RWPE1 (cell line): ENCODE measurements at regions not wholly inside any gene's neighbourhood (a gene's known extent, or its start where the extent isn't known, plus 50 kb on each side); places are given as distances from the start of the nearest gene placed in this dataset.

Experiments
- CTCF ChIA-PET: fragments of 350-600 bp; sonication (Branson Sonifier 250); formaldehyde crosslinking; extraction: SDS; loops from one replicate; lab custom pipeline; 2021; lab: Yijun Ruan, JAX
- POLR2A ChIA-PET: fragments of 400-600 bp; formaldehyde crosslinking; extraction: SDS; loops from one replicate; lab custom pipeline; 2020; ENCODE audit warnings: antibody characterized with exemption; ENCODE audit not compliant: low non-redundant PET; lab: Yijun Ruan, JAX
- DNase-seq: peaks from one replicate; pipeline ENCODE4 v3.0.0; 2012; ENCODE audit warnings: low spot score
- H3K27ac ChIP-seq: fragments of 450-650 bp; 2 replicates; pipeline ENCODE4 v1.5.1; 2017
- TF ChIP-seq, protein P1 (sequence below): fragments of 450-650 bp; conservative IDR thresholded peaks from 2 replicates; pipeline ENCODE4 v1.5.1; 2017; ENCODE audit warnings: low read depth, mild to moderate bottlenecking

GRCh38 chr15:69699096-69699495 lies 246.5 kb downstream of the RPLP1 start:
- no peak overlapping the region for H3K27ac ChIP-seq
- TF ChIP-seq, protein P1, sequence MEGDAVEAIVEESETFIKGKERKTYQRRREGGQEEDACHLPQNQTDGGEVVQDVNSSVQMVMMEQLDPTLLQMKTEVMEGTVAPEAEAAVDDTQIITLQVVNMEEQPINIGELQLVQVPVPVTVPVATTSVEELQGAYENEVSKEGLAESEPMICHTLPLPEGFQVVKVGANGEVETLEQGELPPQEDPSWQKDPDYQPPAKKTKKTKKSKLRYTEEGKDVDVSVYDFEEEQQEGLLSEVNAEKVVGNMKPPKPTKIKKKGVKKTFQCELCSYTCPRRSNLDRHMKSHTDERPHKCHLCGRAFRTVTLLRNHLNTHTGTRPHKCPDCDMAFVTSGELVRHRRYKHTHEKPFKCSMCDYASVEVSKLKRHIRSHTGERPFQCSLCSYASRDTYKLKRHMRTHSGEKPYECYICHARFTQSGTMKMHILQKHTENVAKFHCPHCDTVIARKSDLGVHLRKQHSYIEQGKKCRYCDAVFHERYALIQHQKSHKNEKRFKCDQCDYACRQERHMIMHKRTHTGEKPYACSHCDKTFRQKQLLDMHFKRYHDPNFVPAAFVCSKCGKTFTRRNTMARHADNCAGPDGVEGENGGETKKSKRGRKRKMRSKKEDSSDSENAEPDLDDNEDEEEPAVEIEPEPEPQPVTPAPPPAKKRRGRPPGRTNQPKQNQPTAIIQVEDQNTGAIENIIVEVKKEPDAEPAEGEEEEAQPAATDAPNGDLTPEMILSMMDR = no peak
- ChIA-PET POLR2A (no interaction called here), CTCF (no interaction called here)
- no peak for DNase-seq

GRCh38 chr15:69700380-69700779 lies 247.8 kb downstream of the RPLP1 start:
- TF ChIP-seq, protein P1 = no peak
- no peak for DNase-seq
- ChIA-PET CTCF (interaction anchor here (0.5 kb wide), 1 partner anchor 126 kb away, joined by 5 read pairs; no protein-coding TSS in a partner anchor), POLR2A (interaction anchor here (0.5 kb wide), 1 partner anchor 34 kb away, joined by 3 read pairs; no protein-coding TSS in a partner anchor)
- H3K27ac ChIP-seq = no peak overlapping the region

- POLR2A ChIA-PET = no interaction called here
- CTCF ChIA-PET = interaction anchor here (0.7 kb wide), 1 partner anchor 137 kb away, joined by 3 read pairs; no protein-coding TSS in a partner anchor
- no peak for DNase-seq
- H3K27ac ChIP-seq = no peak overlapping the region
- TF ChIP-seq, protein P1 = no peak
These were observed 248.6 kb downstream of the RPLP1 start for GRCh38 chr15:69701198-69701597.

- CTCF ChIA-PET = no interaction called here
- no peak for DNase-seq
- no peak overlapping the region for H3K27ac ChIP-seq
- POLR2A ChIA-PET = no interaction called here
- TF ChIP-seq, protein P1 = no peak
These were observed 251.0 kb downstream of the RPLP1 start for GRCh38 chr15:69703532-69704187.

DNA sequence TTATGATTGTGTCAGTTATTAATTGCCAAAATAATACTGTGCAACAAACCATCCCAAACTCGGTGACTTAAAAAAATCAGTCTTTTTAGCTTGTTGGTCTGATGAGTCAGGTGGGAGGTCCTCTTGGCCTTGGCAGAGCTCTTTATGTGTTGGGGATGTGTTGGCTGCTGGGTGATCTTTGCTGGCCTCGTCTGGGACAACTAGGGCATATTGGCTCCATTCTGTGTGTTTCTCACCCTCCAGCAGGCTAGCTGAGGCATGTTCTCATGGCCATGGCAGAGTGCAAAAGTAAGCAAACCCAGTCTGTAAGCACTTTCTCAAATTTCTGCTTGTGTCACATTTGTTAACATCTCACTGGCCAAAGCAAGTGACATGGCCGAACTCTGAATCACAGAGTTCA lies 251.6 kb downstream of the RPLP1 start:
- no peak for DNase-seq
- ChIA-PET POLR2A (no interaction called here), CTCF (no interaction called here)
- TF ChIP-seq, protein P1 = no peak
- peak overlapping the region; percentile 39; the same call in 1 of the 2 replicates for H3K27ac ChIP-seq

- ChIA-PET CTCF (no interaction called here), POLR2A (no interaction called here)
- DNase-seq = no peak
- no peak overlapping the region for H3K27ac ChIP-seq
- TF ChIP-seq, protein P1 = no peak
These were observed 252.1 kb downstream of the RPLP1 start for GRCh38 chr15:69704700-69705099.
